ENCODE measurements at regions not wholly inside any gene's neighbourhood (a gene's known extent, or its start where the extent isn't known, plus 50 kb on each side); places are given as distances from the start of the nearest gene placed in this dataset.

DNA sequence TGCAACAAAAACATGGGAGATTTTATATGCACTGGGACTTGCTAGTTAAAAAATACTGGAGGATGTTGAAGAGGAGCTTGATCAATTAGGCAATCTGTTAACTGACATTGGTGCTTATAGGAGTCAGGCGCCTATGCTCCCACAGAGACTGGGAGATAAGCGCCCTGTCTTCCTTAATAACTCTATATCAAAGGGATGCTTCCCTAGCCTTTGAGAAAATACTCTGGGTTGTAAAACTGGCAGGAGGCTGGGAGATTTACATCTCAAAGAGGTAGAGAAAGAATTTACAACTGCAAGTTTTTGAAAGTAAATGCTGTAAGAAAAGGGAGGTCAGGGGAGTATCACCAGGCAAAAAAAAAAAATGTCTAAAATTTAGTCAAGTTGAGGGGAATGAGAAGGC is 325.4 kb downstream of the PCDH10 start:
- Histone ChIP-seq H3K4me3 (no peak overlapping the region), H3K27me3 (no peaks in the 10 kb centered on the region), H3K27ac (no peak overlapping the region), H3K36me3 (no peaks in the 10 kb centered on the region), H3K4me1 (ENCODE audit: insufficient read depth) (no peaks in the 10 kb centered on the region), H3K9me3 (no peaks in the 10 kb centered on the region)
- TF ChIP-seq, protein P1, sequence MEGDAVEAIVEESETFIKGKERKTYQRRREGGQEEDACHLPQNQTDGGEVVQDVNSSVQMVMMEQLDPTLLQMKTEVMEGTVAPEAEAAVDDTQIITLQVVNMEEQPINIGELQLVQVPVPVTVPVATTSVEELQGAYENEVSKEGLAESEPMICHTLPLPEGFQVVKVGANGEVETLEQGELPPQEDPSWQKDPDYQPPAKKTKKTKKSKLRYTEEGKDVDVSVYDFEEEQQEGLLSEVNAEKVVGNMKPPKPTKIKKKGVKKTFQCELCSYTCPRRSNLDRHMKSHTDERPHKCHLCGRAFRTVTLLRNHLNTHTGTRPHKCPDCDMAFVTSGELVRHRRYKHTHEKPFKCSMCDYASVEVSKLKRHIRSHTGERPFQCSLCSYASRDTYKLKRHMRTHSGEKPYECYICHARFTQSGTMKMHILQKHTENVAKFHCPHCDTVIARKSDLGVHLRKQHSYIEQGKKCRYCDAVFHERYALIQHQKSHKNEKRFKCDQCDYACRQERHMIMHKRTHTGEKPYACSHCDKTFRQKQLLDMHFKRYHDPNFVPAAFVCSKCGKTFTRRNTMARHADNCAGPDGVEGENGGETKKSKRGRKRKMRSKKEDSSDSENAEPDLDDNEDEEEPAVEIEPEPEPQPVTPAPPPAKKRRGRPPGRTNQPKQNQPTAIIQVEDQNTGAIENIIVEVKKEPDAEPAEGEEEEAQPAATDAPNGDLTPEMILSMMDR (IDR thresholded peaks at IDR 0.05) = no peak
- TF ChIP-seq EP300 (IDR thresholded peaks at IDR 0.05) (no peak), POLR2A (IDR thresholded peaks at IDR 0.05) (no peak)
- intact Hi-C loops (cut with DNase I) = no loop called here
- WGBS, 3 donors = 80 to 98% (median 93%) methylated on average over 2 of the region's 2 CpGs
- no peak for DNase-seq

DNA sequence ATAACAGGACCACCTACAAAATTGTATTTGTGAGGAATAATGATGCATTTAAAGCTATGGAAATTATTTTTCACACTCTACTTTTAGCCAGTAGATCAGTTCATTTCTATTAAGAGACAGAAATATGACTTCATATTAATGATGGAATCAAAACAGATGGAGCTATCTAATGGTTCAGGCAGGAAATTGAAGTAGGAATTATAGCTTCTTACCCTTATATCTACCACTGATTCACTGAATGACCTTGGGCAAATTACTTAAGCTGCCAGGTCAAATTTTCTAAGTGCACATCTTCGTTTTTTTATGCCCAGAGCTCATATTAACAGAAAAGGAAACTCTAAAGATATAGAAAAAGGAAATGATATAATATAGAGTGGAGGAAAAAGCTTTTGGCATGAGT is 323.1 kb downstream of the PCDH10 start:
- TF ChIP-seq EP300 (IDR thresholded peaks at IDR 0.05) (no peak), POLR2A (IDR thresholded peaks at IDR 0.05) (no peak)
- TF ChIP-seq, protein P1 (IDR thresholded peaks at IDR 0.05) = no peak
- H3K36me3 ChIP-seq = no peaks in the 10 kb centered on the region
- H3K27ac ChIP-seq = no peak overlapping the region
- H3K4me3 ChIP-seq = no peak overlapping the region
- intact Hi-C loops (cut with DNase I) = no loop called here
- no peaks in the 10 kb centered on the region for H3K9me3 ChIP-seq
- no peaks in the 10 kb centered on the region for H3K27me3 ChIP-seq
- DNase-seq = no peak
- H3K4me1 ChIP-seq (ENCODE audit: insufficient read depth) = no peaks in the 10 kb centered on the region
- WGBS, 3 donors = 42 to 49% (median 46%) methylated on average over 1 of the region's 1 CpG

DNA sequence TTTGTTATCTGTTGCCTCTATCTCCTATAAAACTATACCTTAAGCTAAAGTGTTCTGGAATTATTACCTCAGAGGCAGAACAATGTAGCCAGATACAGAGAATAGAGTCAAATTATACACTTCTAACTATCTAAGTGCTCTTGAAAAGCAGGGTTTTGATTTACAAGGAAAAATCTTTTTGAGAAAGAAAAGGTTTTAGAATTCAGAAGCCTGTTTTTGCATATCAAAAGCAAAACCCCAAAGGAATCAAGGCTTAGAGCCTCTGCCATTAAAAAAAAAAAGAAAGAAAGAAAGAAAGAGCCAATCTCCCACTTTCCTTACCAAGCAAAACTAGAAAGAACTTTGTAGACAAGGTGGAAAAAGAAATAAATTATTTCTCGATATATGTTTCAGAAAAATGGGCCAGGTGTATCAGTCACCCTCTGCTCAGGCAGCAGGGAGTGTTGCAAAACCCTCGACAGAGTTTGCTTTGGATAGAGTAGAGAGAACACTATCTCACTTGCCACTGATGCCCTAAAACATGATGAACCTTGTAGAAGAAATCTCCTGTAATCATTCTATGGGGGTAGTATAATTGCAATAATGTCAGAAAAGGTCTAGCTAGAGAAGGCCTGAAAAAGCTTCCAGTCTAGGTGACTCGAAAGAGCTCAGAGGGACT is 318.3 kb downstream of the PCDH10 start:
- DNase-seq = no peak
- no peak for TF ChIP-seq POLR2A (IDR thresholded peaks at IDR 0.05)
- TF ChIP-seq EP300 (IDR thresholded peaks at IDR 0.05) = no peak
- TF ChIP-seq, protein P1 (IDR thresholded peaks at IDR 0.05) = no peak
- Histone ChIP-seq H3K4me1 (ENCODE audit: insufficient read depth) (no peaks in the 10 kb centered on the region), H3K27me3 (no peaks in the 10 kb centered on the region), H3K9me3 (no peaks in the 10 kb centered on the region), H3K36me3 (no peaks in the 10 kb centered on the region), H3K4me3 (no peak overlapping the region), H3K27ac (no peak overlapping the region)
- 80 to 92% (median 86%) methylated on average over 3 of the region's 3 CpGs for WGBS, 3 donors
- intact Hi-C loops (cut with DNase I) = no loop called here

DNA sequence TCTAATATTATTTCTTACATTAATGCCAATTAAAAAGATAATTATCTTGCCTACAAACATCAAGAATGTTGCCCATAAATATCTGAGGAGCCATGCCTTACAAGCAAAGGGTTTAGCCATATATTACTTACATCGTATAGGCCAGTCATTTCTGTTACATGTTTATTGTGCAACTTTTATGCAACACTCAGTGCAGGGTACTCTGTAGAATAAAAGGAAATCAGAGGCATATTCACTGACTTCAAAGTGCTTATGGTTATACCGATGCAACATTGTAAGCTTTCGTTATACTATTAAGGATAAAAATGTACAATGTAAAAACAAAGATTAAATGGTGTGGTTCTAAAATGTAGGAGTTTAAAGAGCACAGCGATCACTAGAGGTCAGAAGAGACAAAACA is 315.9 kb downstream of the PCDH10 start:
- Histone ChIP-seq H3K9me3 (no peaks in the 10 kb centered on the region), H3K27ac (no peak overlapping the region), H3K36me3 (no peaks in the 10 kb centered on the region), H3K4me3 (no peak overlapping the region), H3K27me3 (no peaks in the 10 kb centered on the region), H3K4me1 (ENCODE audit: insufficient read depth) (no peaks in the 10 kb centered on the region)
- TF ChIP-seq, protein P1 (IDR thresholded peaks at IDR 0.05) = no peak
- TF ChIP-seq POLR2A (IDR thresholded peaks at IDR 0.05) (no peak), EP300 (IDR thresholded peaks at IDR 0.05) (no peak)
- 30 to 40% (median 32%) methylated on average over 4 of the region's 4 CpGs for WGBS, 3 donors
- intact Hi-C loops (cut with DNase I) = no loop called here
- DNase-seq = no peak

All from ovary (tissue), 7 donors.